Heart right ventricle (tissue), 16 donors: ENCODE measurements at regions not wholly inside any gene's neighbourhood (a gene's known extent, or its start where the extent isn't known, plus 50 kb on each side); places are given as distances from the start of the nearest gene placed in this dataset.

Experiments used
- ATAC-seq, 8 donors: fragments of 200-7000 bp; cut with Tn5 transposase; one replicate each; pipeline ENCODE4 v1.9.1; 2020; ENCODE audit warnings: mild to moderate bottlenecking in 8 of 8, moderate library complexity in 8 of 8, moderate number of reproducible peaks in 1 of 8
- DNase-seq, 2 donors: peaks; one replicate each; pipeline ENCODE4 v3.0.0-alpha.2; 2020
- H3K27ac ChIP-seq, 10 donors: fragments of 200-600 bp; sonication (generic) in 2 of 10; one replicate each; pipeline versions ENCODE4 v1.5.0 to v1.8.0; 2020 to 2022; ENCODE audit warnings: mild to moderate bottlenecking in 3 of 10
- H3K27me3 ChIP-seq, 7 donors: fragments of 200-600 bp; one replicate each; pipeline ENCODE4 v1.8.0; 2021 to 2022; ENCODE audit warnings: mild to moderate bottlenecking in 2 of 7
- H3K36me3 ChIP-seq, 9 donors: fragments of 200-600 bp; sonication (generic) in 1 of 9; one replicate each; pipeline versions ENCODE4 v1.5.0 to v1.8.0; 2020 to 2022; ENCODE audit warnings: mild to moderate bottlenecking in 2 of 9
- H3K4me1 ChIP-seq, 9 donors: fragments of 200-600 bp; sonication (generic) in 1 of 9; one replicate each; pipeline versions ENCODE4 v1.5.0 to v1.8.0; 2020 to 2022; ENCODE audit warnings: mild to moderate bottlenecking in 4 of 9
- H3K4me3 ChIP-seq, 10 donors: fragments of 200-600 bp; sonication (generic) in 2 of 10; one replicate each; pipeline versions ENCODE4 v1.5.0 to v1.8.0; 2020 to 2022; ENCODE audit warnings: mild to moderate bottlenecking in 7 of 10, moderate library complexity in 2 of 10
- H3K9me3 ChIP-seq, 11 donors: fragments of 200-600 bp in 10 of 11; sonication (generic) in 2 of 11; one replicate each; pipeline versions ENCODE4 v1.5.0 to v1.8.0; 2013 to 2022; ENCODE audit warnings: mild to moderate bottlenecking in 2 of 11, control low read depth in 1 of 11, moderate library complexity in 1 of 11
- WGBS, 2 donors: extraction: QIAGEN DNeasy Blood & Tissue Kit; methylation state at CpG; one replicate each; pipeline ENCODE4 v1.1.7; 2013; ENCODE audit warnings: inconsistent platforms in 1 of 2; 5-methylcytosine and 5-hydroxymethylcytosine counted together
- intact Hi-C, 10 donors: fragments of 100-400 bp; cut with DNase I; formaldehyde crosslinking; loops; one replicate each; pipeline versions ENCODE4 v1.11.1 to v1.14.2; 2022
- TF ChIP-seq, protein P1 (sequence below), 9 donors: fragments of 200-600 bp; sonication (generic) in 2 of 9; IDR thresholded peaks; one replicate each; pipeline versions ENCODE4 v1.5.0 to v1.8.0; 2021 to 2022; ENCODE audit warnings: antibody characterized with exemption in 9 of 9, mild to moderate bottlenecking in 5 of 9, moderate library complexity in 1 of 9
- donor health status: Arrhythmogenic right ventricular cardiomyopathy.
- donor health status: ischemic (EF 13 %, LVEDD 7.1; RV severe dilation, severe dysfunction).
- donor health status: healthy with polysubstance abuse.
- donor health status: DM: no; HTN: yes; CAD: no.
- donor health status: DM: no; HTN: no; CAD: no.
- donor health status: ischemic (EF 25% LVEDD 6.9; RV normal size, moderate dysfunction).
- donor health status: ischemic (EF 25% LVEDD 5.7; RV mildly dilated, moderate dysfunction).
- donor health status: healthy.
- donor health status: DM: yes; HTN: yes; CAD: no.
- donor health status: Ischemic cardiomyopathy.
- donor health status: ischemic (EF 35%, LVEDD 5.7; RV mildly dilated, moderate dysfunction).
- donor health status: nonischemic (EF 11% LVEDD 7.7; RV severe dilation, severe dysfunction).
- donor health status: DM: yes; HTN: yes; CAD: no.
- donor health status: PGD.
- donor health status: ischemic (EF 29% LVEDD 5.4; RV normal size, mild dysfunction).
- donor health status: nonischemic (EF 23%, LVEDD 6.1; RV moderate dilation, normal function).

DNA sequence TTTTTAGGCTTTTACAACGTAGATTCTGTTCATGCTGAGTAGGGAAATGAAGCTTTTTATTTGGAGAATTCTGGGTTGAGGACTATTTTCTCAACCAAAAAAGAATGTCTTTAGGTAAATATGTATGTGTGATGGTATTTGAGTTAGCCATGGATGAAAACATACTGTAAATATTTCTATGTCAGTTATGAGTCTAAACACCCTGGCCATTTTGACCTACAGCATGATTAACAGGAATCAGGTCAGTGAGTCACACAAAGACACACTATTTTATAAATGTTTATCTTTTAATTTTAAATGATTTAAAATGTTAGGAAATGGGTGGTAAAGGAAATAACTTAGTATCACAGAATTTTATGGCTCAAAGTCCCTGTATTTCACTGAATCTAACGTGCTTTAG lies 851.7 kb upstream of the MAP3K7 start:
- Histone ChIP-seq H3K27me3 (no peaks in the 10 kb centered on the region), H3K9me3 (no peaks in the 10 kb centered on the region), H3K4me1 (no peaks in the 10 kb centered on the region), H3K4me3 (no peak overlapping the region), H3K27ac (no peak overlapping the region), H3K36me3 (no peaks in the 10 kb centered on the region)
- 87% methylated on average over 2 of the region's 2 CpGs for WGBS, 2 donors
- ATAC-seq (no peak), DNase-seq (no peak)
- TF ChIP-seq, protein P1, sequence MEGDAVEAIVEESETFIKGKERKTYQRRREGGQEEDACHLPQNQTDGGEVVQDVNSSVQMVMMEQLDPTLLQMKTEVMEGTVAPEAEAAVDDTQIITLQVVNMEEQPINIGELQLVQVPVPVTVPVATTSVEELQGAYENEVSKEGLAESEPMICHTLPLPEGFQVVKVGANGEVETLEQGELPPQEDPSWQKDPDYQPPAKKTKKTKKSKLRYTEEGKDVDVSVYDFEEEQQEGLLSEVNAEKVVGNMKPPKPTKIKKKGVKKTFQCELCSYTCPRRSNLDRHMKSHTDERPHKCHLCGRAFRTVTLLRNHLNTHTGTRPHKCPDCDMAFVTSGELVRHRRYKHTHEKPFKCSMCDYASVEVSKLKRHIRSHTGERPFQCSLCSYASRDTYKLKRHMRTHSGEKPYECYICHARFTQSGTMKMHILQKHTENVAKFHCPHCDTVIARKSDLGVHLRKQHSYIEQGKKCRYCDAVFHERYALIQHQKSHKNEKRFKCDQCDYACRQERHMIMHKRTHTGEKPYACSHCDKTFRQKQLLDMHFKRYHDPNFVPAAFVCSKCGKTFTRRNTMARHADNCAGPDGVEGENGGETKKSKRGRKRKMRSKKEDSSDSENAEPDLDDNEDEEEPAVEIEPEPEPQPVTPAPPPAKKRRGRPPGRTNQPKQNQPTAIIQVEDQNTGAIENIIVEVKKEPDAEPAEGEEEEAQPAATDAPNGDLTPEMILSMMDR (IDR thresholded peaks at IDR 0.05), result no peak
- intact Hi-C loops, result no loop called here

GRCh38 chr6:91437315-91437729 lies 850.5 kb upstream of the MAP3K7 start:
- DNase-seq (no peak), ATAC-seq (no peak)
- TF ChIP-seq, protein P1 (IDR thresholded peaks at IDR 0.05), result no peak
- no peak overlapping the region for H3K4me3 ChIP-seq
- intact Hi-C loops, result no loop called here
- H3K27ac ChIP-seq, result no peak overlapping the region
- WGBS, 2 donors, result 61 to 63% methylated on average over 2 of the region's 2 CpGs
- no peaks in the 10 kb centered on the region for H3K4me1 ChIP-seq
- H3K36me3 ChIP-seq, result no peaks in the 10 kb centered on the region
- no peaks in the 10 kb centered on the region for H3K9me3 ChIP-seq
- no peaks in the 10 kb centered on the region for H3K27me3 ChIP-seq

DNA sequence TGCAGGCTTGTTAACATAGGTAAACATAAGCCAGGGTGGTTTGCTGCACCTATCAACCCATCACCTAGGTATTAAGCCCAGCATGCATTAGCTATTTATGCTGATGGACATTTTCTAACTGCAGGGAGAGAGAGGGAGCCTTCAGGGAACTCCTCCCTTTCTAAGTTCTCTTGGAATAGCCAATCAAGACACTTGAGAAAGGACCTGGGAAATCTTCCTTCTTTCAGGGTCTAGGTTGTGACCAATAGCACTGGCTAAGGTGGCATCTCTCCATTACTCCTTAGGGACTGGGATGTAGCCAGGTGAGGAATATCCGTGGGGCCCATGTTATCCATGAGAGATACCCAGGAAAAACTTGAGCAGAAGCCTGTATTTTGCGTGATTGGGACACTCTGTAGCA lies 849.6 kb upstream of the MAP3K7 start:
- H3K27ac ChIP-seq, result no peak overlapping the region
- intact Hi-C loops, result no loop called here
- H3K27me3 ChIP-seq, result no peaks in the 10 kb centered on the region
- no peak for ATAC-seq
- TF ChIP-seq, protein P1 (IDR thresholded peaks at IDR 0.05), result no peak
- DNase-seq, result no peak
- H3K36me3 ChIP-seq, result no peaks in the 10 kb centered on the region
- 86% methylated on average over 2 of the region's 2 CpGs for WGBS, 2 donors
- H3K4me3 ChIP-seq, result no peak overlapping the region
- H3K4me1 ChIP-seq, result no peaks in the 10 kb centered on the region
- no peaks in the 10 kb centered on the region for H3K9me3 ChIP-seq

- Histone ChIP-seq H3K4me3 (no peak overlapping the region), H3K9me3 (no peaks in the 10 kb centered on the region), H3K27me3 (no peaks in the 10 kb centered on the region), H3K27ac (no peak overlapping the region), H3K4me1 (no peaks in the 10 kb centered on the region), H3K36me3 (no peaks in the 10 kb centered on the region)
- TF ChIP-seq, protein P1 (IDR thresholded peaks at IDR 0.05), result no peak
- ATAC-seq, result no peak
- DNase-seq, result no peak
- intact Hi-C loops, result no loop called here
- 79 to 89% methylated on average over 1 of the region's 1 CpG for WGBS, 2 donors
Measured at GRCh38 chr6:91435630-91436029, 848.8 kb upstream of the MAP3K7 start.

DNA sequence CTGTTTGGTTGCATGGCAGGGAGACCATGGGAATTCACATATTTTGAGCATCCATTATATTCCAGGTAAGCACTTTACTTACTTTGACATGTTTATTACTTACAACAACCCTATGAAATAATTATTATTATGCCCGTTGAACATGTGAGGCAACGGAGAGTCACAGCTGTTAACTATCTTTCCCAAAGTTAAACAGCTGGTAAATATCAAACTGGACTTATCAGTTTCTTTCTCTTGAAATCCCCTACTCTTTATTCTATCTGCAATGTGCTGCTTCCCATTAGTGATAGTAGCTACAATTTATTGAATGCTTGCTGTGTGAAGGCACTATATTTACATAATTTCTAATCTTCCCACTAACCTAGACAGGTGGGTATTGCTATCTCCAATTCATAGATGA lies 847.7 kb upstream of the MAP3K7 start:
- no peaks in the 10 kb centered on the region for H3K9me3 ChIP-seq
- ATAC-seq (no peak), DNase-seq (no peak)
- H3K27ac ChIP-seq, result no peak overlapping the region
- intact Hi-C loops, result no loop called here
- TF ChIP-seq, protein P1 (IDR thresholded peaks at IDR 0.05), result no peak
- no peak overlapping the region for H3K4me3 ChIP-seq
- H3K27me3 ChIP-seq, result no peaks in the 10 kb centered on the region
- no peaks in the 10 kb centered on the region for H3K36me3 ChIP-seq
- 52 to 60% methylated on average over 2 of the region's 2 CpGs for WGBS, 2 donors
- no peaks in the 10 kb centered on the region for H3K4me1 ChIP-seq
